GM21423 (cell line): ENCODE measurements at regions not wholly inside any gene's neighbourhood (a gene's known extent, or its start where the extent isn't known, plus 50 kb on each side); places are given as distances from the start of the nearest gene placed in this dataset.

Experiments used
- ATAC-seq: cut with Tn5 transposase; IDR thresholded peaks from one replicate; pipeline ENCODE4 v1.9.1; 2021; ENCODE audit warnings: mild to moderate bottlenecking, moderate library complexity; ENCODE audit not compliant: unreplicated experiment

DNA sequence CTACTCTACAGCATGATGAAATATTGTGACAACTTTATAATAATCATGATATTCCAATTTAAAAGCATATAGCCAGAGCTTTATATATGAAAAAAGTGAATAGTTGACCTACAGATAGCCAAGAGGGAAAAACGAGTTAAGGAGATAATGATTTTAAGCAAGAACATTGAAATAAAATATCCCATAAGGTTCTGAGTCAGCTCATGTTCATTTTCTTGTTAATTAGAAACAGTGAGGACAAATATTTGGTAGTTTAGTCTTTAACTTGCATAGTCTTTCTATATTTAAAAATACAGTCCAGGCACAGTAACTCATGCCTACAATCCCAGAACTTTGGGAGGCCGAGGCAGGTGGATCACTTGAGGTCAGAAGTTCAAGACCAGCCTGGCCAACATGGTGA lies 55.8 kb upstream of the CDH6 start:
- ATAC-seq: no peak

GRCh38 chr5:31135542-31135941 lies 57.9 kb upstream of the CDH6 start:
- no peak for ATAC-seq

- no peak for ATAC-seq
Measured at GRCh38 chr5:31133488-31133887, 60.0 kb upstream of the CDH6 start.

GRCh38 chr5:31131381-31131891 lies 62.0 kb upstream of the CDH6 start:
- ATAC-seq: no peak

GRCh38 chr5:31130676-31131075 lies 62.8 kb upstream of the CDH6 start:
- no peak for ATAC-seq

DNA sequence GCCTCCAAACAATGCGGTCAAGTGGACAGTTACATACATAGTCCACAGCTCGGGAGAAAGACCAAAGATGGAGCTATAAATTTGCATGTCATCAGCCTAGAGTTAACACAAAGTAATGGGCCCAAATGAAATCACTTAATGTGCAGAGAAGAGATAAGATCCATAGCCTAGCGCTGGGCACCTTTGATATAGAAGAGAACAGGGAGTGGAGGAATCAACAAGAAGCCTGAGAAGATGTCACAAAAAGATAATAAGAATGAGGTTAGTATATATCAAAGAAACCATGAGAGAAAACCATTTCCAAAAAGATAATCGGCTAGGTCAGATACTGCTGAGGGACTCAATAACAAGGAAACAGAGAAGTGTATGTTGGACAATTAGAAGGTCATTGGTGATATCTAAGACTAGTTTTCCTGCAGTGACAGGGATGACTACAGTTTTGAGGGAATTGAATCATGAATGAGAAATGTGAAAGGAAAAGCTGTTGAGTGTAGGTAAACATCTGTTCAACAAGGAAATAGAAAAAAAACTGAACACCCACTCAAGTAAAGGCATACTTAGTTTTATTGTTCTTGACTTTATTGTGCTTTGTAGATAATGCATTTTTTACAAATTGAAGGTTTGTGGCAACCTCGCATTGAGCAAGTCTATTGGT lies 68.7 kb upstream of the CDH6 start:
- no peak for ATAC-seq

DNA sequence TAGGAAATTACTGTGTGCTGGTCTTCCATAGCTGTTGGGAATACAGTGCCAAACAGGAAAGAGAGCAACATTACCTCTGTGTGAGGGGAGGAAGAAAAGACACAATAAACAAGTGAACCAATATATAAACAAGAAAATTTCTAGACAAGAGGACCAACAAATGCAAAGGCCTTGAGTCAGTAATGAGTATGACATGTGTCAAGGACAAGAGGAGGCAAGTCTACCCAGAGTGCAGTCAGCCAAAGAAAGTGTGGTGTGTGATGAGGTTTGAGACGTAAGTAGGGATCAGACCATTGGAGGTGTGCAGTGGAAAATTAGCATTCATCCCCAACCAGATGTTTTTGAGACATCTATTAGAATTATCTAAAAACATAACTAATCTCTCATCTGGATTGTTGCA lies 69.5 kb upstream of the CDH6 start:
- no peak for ATAC-seq

DNA sequence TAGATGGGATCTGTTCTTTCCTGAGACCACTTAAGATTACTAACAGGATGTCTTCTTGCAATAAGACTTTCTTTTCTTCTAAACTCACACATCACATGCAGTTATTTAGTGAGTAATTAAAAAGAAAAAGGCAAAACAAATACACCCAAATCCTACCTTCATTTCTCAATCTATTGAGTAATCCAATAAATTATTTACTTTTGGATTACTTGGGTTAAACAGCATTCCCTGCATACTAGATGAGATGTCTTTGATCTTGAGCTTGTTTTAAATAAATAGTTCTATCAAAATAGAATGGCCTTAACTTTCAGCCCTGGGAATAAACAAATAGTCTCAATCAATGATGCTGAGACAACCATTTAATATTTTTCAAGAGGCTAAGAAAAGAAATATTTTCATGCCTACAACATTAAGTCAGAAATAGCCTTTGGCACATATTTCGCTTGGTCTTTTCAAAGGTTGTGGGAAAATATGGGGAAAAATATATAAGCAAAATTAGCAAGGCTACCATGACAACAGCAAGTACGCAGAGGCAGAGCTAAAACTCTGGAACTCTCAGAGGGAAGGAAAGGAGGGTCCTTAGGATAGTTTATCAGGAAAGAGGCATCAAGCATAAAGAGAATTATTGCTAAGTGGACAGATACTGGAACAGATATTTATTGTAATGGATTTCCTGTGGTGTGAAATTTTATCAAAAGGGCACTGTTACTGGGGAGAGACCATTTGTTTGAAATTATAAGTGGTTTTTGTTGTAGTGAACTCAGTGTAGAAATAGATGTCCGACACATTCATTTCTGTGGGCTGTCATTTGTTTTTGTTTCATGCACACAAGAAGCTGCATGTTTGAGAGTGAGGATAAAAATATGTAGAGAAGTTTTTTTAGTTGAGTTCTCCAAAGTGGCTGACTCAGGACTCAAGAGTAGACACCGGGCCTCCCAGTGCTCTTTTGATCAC lies 70.2 kb upstream of the CDH6 start:
- ATAC-seq: no peak

- no peak for ATAC-seq
Measured at GRCh38 chr5:31121224-31121623, 72.3 kb upstream of the CDH6 start.

DNA sequence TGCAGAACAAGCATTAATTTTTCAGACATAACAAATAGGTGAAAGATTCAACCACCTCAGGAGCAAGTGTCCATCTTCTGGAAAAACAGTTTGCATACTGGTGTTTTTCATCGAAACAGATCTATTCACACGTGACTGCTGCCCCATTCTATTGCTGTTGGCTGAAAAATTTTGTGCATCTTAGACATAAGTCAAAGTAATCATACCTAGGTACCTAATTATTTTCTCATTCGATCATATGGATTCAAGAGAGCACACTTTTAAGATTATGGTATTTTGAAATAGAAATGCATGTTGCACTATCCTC lies 72.9 kb upstream of the CDH6 start:
- ATAC-seq: no peak

- ATAC-seq: no peak
Measured at GRCh38 chr5:31119938-31120641, 73.4 kb upstream of the CDH6 start.

- no peak for ATAC-seq
Measured at GRCh38 chr5:31116466-31117031, 76.9 kb upstream of the CDH6 start.

DNA sequence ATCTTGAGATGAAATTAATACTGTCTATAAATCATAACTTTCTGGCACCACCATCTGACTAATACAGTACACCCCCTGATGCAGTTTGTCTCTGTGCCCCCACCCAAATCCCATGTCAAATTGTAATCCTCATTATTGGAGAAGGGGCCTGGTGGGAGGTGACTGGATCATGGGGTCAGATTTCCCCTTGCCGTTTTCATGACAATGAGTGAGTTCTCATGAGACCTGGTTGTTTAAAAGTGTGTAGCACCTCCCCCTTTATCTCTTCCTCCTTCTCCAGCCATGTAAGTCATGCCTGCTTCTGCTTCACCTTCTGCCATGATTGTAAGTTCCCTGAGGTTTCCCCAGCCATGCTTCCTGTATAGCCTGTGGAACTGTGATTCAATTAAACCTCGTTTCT lies 78.7 kb upstream of the CDH6 start:
- no peak for ATAC-seq

- no peak for ATAC-seq
Measured at GRCh38 chr5:31113666-31114350, 79.7 kb upstream of the CDH6 start.

DNA sequence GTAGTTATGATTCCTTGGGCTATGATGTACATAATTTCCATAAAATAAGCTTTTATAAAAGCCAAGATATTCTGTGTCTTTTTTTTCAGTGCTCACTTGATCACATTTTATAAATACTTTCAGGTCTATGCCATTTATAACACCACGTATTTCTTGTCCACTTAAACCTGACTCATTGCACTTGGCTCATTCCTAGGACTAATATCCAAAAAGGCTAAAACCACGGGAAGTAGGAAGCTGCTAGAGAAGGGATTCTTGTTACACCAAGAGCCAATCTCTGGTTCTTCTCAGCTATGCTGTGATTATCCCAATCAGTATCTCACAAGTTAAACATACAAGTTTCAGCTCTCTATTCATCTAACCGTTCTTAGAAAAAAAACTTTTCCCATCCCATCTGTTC lies 80.4 kb upstream of the CDH6 start:
- no peak for ATAC-seq

- no peak for ATAC-seq
Measured at GRCh38 chr5:31107091-31107518, 86.4 kb upstream of the CDH6 start.

DNA sequence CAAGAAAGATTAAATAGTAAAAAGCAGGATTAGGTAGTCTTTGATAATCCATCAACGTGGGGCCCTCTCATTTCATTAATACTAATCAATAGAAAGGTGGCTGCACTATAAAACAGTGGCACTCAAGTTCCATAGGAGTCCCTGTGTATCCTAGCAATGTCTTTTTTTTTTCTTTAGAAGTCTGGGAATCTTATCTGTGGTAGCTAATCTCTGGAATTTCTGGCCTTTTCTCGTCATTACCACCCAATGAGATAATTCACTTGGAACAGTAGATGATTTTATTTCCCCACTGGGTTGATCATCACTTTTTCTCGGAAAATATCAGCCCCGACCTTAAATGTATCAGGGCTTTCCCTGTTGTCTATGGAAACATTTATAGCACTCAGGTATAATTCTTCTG lies 86.8 kb upstream of the CDH6 start:
- ATAC-seq: no peak

GRCh38 chr5:31106278-31106677 lies 87.2 kb upstream of the CDH6 start:
- no peak for ATAC-seq

DNA sequence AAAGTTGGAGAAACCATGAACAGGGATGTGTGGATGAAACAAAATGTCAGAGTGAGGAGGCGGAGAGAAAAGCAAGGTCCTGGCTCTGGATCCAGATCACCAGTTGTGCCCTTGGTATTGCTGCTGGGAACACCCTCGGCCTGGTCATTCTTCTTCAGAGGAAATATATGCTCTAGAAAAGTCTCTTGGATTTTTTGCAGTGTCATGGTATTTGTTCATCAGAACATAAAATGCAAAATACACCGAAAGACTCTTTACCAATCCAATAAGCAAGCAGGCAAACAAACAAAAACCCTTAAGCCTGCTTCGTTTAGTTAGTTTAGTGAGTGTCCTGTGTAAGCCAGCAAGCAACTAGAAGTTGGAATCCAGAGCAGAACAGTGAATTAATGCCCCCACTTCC lies 88.7 kb upstream of the CDH6 start:
- ATAC-seq: no peak

- ATAC-seq: no peak
Measured at GRCh38 chr5:31100781-31101310, 92.6 kb upstream of the CDH6 start.
